NB4 (cell line): ENCODE measurements at regions not wholly inside any gene's neighbourhood (a gene's known extent, or its start where the extent isn't known, plus 50 kb on each side); places are given as distances from the start of the nearest gene placed in this dataset.

Experiments used
- POLR2A ChIP-seq: IDR thresholded peaks from 2 replicates; pipeline ENCODE4 v1.6.1; 2011; ENCODE audit warnings: mild to moderate bottlenecking; ENCODE audit not compliant: insufficient read length; ENCODE audit errors: extremely low read depth
- TF ChIP-seq, protein P1 (sequence below): IDR thresholded peaks from one replicate; pipeline ENCODE4 v1.5.1; 2012; ENCODE audit warnings: low read depth, low read length

GRCh38 chr5:155268770-155269425, 255.3 kb downstream of the KIF4B start:
- no peak for TF ChIP-seq POLR2A
- TF ChIP-seq, protein P1, sequence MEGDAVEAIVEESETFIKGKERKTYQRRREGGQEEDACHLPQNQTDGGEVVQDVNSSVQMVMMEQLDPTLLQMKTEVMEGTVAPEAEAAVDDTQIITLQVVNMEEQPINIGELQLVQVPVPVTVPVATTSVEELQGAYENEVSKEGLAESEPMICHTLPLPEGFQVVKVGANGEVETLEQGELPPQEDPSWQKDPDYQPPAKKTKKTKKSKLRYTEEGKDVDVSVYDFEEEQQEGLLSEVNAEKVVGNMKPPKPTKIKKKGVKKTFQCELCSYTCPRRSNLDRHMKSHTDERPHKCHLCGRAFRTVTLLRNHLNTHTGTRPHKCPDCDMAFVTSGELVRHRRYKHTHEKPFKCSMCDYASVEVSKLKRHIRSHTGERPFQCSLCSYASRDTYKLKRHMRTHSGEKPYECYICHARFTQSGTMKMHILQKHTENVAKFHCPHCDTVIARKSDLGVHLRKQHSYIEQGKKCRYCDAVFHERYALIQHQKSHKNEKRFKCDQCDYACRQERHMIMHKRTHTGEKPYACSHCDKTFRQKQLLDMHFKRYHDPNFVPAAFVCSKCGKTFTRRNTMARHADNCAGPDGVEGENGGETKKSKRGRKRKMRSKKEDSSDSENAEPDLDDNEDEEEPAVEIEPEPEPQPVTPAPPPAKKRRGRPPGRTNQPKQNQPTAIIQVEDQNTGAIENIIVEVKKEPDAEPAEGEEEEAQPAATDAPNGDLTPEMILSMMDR, result no peak
